HG03039 (cell line): ENCODE measurements at regions not wholly inside any gene's neighbourhood (a gene's known extent, or its start where the extent isn't known, plus 50 kb on each side); places are given as distances from the start of the nearest gene placed in this dataset.

Source experiments
- ATAC-seq: cut with Tn5 transposase; IDR thresholded peaks from one replicate; pipeline ENCODE4 v1.9.1; 2021; ENCODE audit warnings: mild to moderate bottlenecking, moderate library complexity; ENCODE audit not compliant: unreplicated experiment

- ATAC-seq, result no peak
Observed at GRCh38 chr10:8527773-8528172, 473.3 kb downstream of the GATA3 start.

GRCh38 chr10:8531116-8531515 lies 476.6 kb downstream of the GATA3 start:
- ATAC-seq, result no peak

GRCh38 chr10:8532647-8533046 lies 478.2 kb downstream of the GATA3 start:
- ATAC-seq, result no peak

GRCh38 chr10:8533462-8533861 lies 479.0 kb downstream of the GATA3 start:
- ATAC-seq, result no peak

- ATAC-seq, result no peak
Observed at GRCh38 chr10:8534096-8534495, 479.6 kb downstream of the GATA3 start.

GRCh38 chr10:8534891-8535290 lies 480.4 kb downstream of the GATA3 start:
- no peak for ATAC-seq

- ATAC-seq, result no peak
Observed at GRCh38 chr10:8539056-8539455, 484.6 kb downstream of the GATA3 start.

- ATAC-seq, result no peak
Observed at GRCh38 chr10:8543361-8544056, 489.0 kb downstream of the GATA3 start.

GRCh38 chr10:8544057-8544380 lies 489.5 kb downstream of the GATA3 start:
- no peak for ATAC-seq

- no peak for ATAC-seq
Observed at GRCh38 chr10:8544500-8544899, 490.0 kb downstream of the GATA3 start.

GRCh38 chr10:8554574-8554973 lies 500.1 kb downstream of the GATA3 start:
- no peak for ATAC-seq

- no peak for ATAC-seq
Observed at GRCh38 chr10:8556321-8556720, 501.8 kb downstream of the GATA3 start.

GRCh38 chr10:8563478-8563877 lies 509.0 kb downstream of the GATA3 start:
- no peak for ATAC-seq

- no peak for ATAC-seq
Observed at GRCh38 chr10:8566737-8567136, 512.2 kb downstream of the GATA3 start.

- no peak for ATAC-seq
Observed at GRCh38 chr10:8568401-8568800, 513.9 kb downstream of the GATA3 start.

GRCh38 chr10:8575620-8576019 lies 521.1 kb downstream of the GATA3 start:
- no peak for ATAC-seq

GRCh38 chr10:8576281-8576680 lies 521.8 kb downstream of the GATA3 start:
- ATAC-seq, result no peak

- ATAC-seq, result no peak
Observed at GRCh38 chr10:8576911-8577310, 522.4 kb downstream of the GATA3 start.

- no peak for ATAC-seq
Observed at GRCh38 chr10:8577686-8578085, 523.2 kb downstream of the GATA3 start.

GRCh38 chr10:8581521-8582225 lies 527.2 kb downstream of the GATA3 start:
- no peak for ATAC-seq

- ATAC-seq, result no peak
Observed at GRCh38 chr10:8583096-8583495, 528.6 kb downstream of the GATA3 start.

GRCh38 chr10:8584666-8585065 lies 530.2 kb downstream of the GATA3 start:
- ATAC-seq, result no peak

- no peak for ATAC-seq
Observed at GRCh38 chr10:8586504-8586903, 532.0 kb downstream of the GATA3 start.
